Activated CD8-positive, alpha-beta memory T cell treated with anti-CD3 and anti-CD28 coated beads, Interleukin-2, amount 50 U/mL, for 48 hours (primary cell): ENCODE measurements at regions not wholly inside any gene's neighbourhood (a gene's known extent, or its start where the extent isn't known, plus 50 kb on each side); places are given as distances from the start of the nearest gene placed in this dataset.

Experiments
- DNase-seq: peaks from one replicate; pipeline ENCODE4 v3.0.0-alpha.2; 2020

GRCh38 chr16:79668502-79668901, 68.0 kb upstream of the MAF start:
- no peak for DNase-seq

- no peak for DNase-seq
These were observed 65.4 kb upstream of the MAF start for GRCh38 chr16:79665970-79666369.

- DNase-seq: no peak
These were observed 63.9 kb upstream of the MAF start for GRCh38 chr16:79664407-79664806.

- no peak for DNase-seq
These were observed 62.3 kb upstream of the MAF start for GRCh38 chr16:79662669-79663313.

- no peak for DNase-seq
These were observed 61.6 kb upstream of the MAF start for GRCh38 chr16:79662122-79662521.

GRCh38 chr16:79661578-79661977, 61.0 kb upstream of the MAF start:
- DNase-seq: no peak

- no peak for DNase-seq
These were observed 58.8 kb upstream of the MAF start for GRCh38 chr16:79659344-79659743.

GRCh38 chr16:79658301-79659033, 57.9 kb upstream of the MAF start:
- no peak for DNase-seq

- no peak for DNase-seq
These were observed 56.1 kb upstream of the MAF start for GRCh38 chr16:79656553-79657115.

GRCh38 chr16:79653373-79653891, 52.9 kb upstream of the MAF start:
- no peak for DNase-seq

GRCh38 chr16:79651363-79651762, 50.8 kb upstream of the MAF start:
- DNase-seq: no peak
